ENCODE measurements at regions not wholly inside any gene's neighbourhood (a gene's known extent, or its start where the extent isn't known, plus 50 kb on each side); places are given as distances from the start of the nearest gene placed in this dataset.

GRCh38 chr22:44548981-44549380, 50.9 kb upstream of the RTL6 start (continued):
- no peak for TF ChIP-seq NFE2L1 (tag; IDR thresholded peaks at IDR 0.05; ENCODE audit: borderline replicate concordance, low read depth)
- no peak for TF ChIP-seq GTF2B (IDR thresholded peaks at IDR 0.05; ENCODE audit: extremely low read depth, insufficient read length)

Data from K562 (cell line).